NCI-H526 treated with DMSO at 0.1 percent for 48 hours (cell line): ENCODE measurements at regions not wholly inside any gene's neighbourhood (a gene's known extent, or its start where the extent isn't known, plus 50 kb on each side); places are given as distances from the start of the nearest gene placed in this dataset.

Source experiments
- DNase-seq: peaks from one replicate; lab custom pipeline; 2025; lab: John Stamatoyannopoulos, UW

DNA sequence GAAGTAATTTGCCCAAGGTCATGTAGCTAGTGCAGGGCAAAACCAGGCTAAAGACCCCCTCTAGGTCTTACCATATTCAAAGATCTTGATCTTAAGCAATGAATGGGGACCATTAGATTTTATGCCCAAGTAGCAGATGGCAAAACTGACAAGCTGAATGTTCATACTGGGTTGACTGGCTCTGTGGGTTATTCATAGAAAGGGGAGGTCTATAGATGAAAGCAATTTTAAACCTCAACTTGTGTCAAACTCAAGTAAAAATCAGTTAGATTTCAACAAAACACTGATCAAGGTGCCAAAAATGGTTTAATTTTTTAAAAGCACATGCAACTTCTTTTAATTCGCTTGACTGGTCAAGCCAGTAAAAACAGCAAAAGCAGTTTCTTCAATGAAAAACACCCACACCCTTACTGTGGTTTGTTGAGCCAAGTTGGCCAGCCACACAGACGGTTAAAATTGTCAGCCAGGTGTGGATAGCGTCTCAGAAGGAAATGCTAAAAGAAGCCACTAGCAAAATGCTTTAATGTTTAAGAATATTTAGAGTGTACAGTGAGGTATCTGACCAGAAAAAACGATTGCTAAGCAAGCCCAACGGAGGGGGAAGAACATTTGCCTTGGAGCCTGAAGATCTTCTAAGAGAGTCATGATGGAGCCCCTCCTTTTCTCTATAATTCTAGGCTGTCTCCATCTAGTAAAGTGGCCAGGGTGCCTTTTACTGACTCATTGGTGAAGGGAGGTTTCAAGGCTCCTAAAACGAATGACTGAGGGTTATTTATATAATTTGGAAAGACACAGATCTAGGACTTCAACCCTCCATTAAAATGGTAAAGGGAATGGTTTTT, 539.6 kb upstream of the CLINT1 start:
- no peak for DNase-seq

DNA sequence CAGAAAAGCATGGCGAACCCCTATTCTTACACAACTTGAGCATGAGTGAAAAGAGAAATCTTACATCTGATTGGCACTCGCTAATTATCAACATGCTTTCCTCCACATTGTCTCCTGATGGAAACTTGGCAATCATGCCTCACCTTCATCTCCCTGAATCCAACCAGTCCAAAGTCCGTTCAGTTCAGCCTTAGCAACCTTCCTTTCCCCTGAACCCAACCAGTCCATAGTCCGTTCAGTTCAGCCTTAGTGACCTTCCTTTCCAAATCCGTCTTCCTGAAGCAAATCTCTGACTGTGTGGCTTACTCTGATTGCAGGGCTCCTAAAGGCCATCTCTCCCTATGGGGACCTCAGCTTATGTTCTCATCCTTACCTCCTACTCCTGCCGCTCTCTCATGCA, 538.3 kb upstream of the CLINT1 start:
- no peak for DNase-seq

DNA sequence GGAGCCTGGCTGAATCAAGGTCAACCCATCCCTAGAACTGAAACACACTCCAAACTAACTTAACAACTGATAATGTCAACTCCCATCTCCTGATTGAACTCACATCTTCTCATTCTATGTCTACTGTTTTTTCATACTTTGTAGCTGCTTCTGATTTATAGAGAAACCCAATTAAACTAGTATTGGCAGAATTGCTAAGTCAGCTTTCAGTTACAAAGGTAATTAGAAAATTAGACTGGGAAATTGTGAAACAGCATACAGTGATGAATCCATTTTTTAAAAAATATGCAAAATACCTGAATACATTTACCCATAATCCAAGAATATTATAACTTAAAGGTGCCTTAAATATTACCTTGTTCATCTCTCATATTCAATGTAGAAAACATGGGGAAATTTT, 535.2 kb upstream of the CLINT1 start:
- no peak for DNase-seq

- no peak for DNase-seq
Observed at GRCh38 chr5:158393457-158393856, 534.5 kb upstream of the CLINT1 start.

- DNase-seq: peak; percentile 63
Observed at GRCh38 chr5:158392753-158393152, 533.8 kb upstream of the CLINT1 start.

DNA sequence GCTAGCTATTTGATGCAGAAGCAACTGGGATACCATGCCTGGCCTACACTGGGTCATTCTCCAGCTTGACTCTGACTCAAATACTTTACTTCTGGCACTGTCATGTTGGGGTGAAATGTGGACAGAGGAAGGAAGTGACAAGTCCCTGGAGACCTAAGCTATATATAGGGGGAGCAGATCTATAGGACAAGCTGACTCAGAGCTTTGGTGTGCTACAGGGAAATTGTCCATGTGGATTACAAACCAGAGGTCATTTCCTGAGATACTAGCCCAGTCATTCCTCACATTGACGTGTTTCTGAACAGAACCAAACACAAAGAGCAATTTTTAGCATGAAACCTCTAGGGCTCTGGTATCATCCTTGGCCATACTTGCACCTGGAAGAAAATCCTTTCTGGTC, 531.6 kb upstream of the CLINT1 start:
- no peak for DNase-seq

- DNase-seq: peak; percentile 41
Observed at GRCh38 chr5:158389786-158390185, 530.8 kb upstream of the CLINT1 start.

DNA sequence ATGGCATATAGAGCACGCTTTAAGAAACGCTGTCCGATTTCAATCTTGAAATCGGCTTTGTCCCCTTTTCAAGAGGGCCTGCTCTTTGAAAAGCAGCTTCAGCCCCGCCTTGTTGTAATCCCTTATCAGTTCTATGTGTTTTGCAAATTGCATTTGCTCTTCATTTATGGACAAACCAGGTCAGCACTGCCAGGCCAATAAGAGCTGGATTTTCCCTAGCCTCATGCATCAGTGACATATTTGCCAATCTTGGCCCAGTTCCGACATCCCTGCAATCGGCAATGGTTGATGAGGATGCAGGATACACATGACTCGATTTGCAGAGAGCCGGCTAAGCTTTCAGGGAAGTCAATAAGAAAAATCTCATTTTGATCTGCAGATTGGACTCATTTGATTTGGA, 529.1 kb upstream of the CLINT1 start:
- no peak for DNase-seq

DNA sequence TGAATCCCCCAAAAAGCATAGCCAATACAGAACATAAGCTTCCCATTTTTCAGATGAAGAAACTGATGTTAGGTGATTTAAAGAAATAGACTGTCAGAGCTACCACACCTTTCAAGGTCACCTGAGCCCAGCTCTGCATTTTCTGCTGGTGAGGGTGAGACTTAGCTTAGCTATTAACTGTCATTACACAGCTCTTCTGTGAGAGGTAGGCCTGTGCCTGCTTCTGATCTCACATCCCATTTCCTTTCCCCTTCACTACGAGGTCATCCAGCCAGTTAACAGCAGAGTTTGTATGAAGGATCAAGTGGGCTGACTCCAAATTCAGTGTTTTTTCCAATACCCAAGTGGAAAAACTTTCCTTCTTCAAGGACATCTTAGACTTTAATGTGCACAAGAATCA, 528.6 kb upstream of the CLINT1 start:
- DNase-seq: no peak

DNA sequence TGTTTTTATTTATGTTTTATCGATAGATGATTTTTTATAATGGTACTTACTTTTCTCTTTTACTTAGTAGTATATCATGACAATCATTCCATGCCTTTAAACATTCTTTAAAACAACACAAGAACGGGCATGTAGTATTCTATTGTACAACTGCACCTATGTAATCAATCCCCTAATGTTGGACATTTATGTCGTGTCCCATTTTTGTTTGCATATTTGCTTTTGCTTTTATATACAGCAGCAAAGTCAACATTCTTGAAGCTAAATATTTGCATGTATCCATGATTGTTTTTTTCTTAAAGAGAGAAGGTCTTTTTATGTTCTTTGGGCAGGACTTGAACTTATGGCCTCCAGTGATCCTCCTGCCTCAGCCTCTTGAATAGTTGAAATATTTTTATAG, 527.0 kb upstream of the CLINT1 start:
- DNase-seq: peak; percentile 64

DNA sequence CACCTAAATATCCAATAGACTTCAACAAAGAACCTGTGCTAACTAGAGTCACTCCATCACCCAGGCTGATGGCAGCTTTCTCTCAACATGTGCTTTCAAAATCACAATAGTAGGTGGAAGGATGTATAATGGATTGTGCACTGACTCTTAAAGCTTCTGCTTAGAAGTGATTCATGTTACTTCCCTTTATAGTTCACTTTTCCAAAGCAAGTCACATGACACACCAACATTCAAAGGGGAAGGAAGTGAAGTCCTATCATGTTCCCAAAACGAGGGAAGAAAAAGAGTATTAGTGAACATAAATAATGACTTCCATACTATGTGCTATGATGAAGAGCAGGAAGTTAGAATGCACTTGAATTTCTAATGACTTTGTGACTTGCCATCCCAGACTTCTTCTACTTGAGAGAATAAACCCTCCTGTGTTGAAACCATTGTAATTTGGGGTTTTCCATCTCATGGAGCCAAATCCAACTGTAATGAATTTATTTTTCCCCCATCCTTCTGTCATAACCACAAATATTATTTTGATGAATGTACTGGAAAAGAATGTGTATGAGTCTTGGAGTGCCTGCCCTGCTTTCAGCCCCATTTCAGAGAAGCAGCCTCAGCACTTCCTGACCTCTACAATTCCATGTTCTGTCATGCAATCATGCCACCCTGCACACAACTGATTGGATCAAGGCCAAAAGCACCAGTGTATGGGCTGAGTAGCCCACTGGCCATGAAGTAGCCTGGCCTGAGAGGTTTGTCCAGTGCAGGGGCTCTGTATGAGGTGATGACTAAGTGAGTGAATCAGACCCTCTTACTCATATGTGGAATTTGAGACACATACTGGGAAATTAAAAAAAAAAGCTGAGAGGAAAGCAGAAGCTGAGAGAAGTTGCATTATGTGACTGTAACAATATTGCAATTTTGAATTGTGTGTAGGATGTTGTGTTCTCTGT, 525.9 kb upstream of the CLINT1 start:
- no peak for DNase-seq

DNA sequence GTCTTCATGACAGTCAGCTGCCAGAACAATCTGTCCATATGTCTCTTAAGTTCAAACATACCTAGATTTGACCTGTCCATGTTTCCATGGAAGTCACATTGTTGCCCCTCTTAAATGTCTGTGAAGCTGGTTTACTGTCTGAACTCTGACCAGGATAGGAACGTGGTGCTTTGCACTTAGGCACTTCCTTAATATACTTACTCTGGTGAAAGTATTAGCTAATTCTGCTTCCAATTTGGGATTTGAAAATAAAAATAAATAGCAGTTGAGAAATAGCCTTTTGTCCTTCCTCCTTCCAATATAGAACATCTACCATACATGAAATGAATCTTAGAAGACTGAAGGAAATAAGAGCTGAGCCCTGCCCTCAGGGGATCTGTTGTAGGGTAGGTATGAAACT, 524.5 kb upstream of the CLINT1 start:
- DNase-seq: no peak

DNA sequence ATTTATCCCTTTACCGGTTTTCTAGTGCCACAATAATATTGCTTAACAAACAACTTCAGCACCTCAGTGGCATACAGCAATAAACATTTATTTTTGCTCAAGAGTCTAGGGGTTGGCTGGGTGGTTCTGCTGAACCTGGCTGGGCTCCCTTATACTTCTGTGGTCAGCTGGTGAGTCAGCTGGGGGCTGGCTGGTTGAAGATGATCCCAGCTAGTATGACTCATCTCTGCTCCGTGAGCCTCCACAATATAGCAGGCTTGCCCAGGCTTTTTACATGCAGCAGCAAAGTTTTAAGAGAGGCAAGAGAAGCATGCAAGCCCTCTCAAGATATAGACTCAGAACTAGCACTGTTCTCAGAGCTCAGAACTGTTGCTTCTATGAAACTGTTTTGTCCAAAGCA, 523.5 kb upstream of the CLINT1 start:
- no peak for DNase-seq

DNA sequence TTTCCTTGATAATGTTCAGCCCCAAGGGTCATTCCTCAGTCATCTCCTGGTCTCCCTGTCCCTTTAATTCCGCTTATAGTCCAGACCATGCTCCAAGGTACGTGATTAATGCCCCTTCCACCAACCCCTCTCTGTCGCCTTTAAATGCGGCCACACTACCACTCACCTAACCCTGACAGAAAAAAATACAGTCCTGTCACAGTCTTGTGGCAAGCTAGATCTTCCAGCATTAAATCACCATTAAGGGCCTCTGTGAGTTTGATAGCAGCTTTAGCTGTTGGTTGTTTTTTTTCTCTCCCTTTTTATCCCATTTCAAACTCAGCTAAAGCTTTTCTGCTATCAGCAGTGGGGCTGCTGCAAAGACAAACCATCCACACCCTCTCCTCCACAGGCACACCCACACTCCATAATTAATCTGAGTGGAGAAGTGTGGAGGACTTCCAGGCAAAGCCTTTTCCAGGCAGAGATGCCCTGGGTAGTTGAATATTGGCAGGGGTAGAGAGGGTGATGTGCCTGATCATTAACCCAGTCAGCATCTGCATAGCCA, 522.7 kb upstream of the CLINT1 start:
- no peak for DNase-seq

GRCh38 chr5:158380661-158381060, 521.7 kb upstream of the CLINT1 start:
- no peak for DNase-seq

GRCh38 chr5:158378931-158379330, 520.0 kb upstream of the CLINT1 start:
- DNase-seq: no peak

- DNase-seq: no peak
Observed at GRCh38 chr5:158376679-158377078, 517.7 kb upstream of the CLINT1 start.

- no peak for DNase-seq
Observed at GRCh38 chr5:158375531-158375930, 516.6 kb upstream of the CLINT1 start.

DNA sequence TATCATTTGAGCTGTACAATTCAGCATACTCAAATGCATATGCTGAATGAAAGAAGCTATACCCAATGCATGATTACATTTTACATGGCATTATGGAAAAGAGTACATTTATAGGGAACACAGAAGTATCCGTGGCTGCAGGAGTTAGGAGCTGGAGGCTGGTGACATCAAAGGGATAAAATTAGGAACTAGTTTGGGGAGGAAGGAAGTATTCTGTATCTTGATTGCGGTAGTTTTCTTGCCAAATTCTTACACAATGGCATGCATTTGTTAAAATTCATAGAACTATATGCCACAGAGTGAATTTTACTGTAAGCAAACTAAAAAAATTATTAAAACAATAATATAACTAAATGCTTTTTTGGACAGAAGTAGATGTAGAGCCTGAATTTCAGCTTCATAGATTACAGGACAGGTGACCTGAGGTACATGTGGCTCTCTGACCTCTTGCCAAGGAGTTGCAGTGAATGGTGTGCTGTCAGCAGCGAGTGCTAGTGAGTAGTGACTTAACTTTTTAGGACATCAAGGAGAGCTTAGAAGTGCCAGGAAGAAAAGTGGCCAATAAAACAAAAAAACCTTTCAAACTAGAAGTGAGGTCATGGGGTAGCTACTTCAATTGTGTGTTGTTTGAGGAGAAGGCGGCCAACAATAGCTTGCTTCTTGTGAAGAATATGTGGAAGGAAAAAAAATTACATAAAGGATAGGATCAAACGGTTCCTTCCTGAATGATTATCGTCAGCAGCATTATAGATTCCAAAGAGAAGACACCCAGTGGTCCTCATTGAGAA, 514.9 kb upstream of the CLINT1 start:
- DNase-seq: no peak

GRCh38 chr5:158369241-158369640, 510.3 kb upstream of the CLINT1 start:
- no peak for DNase-seq

DNA sequence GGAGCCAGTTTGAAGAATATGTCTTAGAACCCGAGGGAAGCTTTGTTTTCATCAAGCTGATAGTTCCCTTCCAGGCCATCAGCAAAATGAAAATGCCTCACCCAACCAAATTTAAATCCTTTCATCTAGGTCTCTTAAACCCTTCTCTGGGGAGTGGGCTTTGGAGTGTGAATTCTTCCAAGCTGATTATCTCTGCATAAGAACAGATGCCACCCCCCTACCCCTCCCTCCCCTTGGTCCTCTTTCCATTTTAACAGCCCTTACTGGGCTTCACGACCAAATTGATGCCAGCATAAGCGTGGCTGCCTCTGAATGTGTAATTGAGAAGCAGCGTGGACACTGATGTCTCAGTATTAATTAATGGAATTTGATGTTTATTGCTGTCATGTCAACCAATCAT, 509.7 kb upstream of the CLINT1 start:
- DNase-seq: no peak

DNA sequence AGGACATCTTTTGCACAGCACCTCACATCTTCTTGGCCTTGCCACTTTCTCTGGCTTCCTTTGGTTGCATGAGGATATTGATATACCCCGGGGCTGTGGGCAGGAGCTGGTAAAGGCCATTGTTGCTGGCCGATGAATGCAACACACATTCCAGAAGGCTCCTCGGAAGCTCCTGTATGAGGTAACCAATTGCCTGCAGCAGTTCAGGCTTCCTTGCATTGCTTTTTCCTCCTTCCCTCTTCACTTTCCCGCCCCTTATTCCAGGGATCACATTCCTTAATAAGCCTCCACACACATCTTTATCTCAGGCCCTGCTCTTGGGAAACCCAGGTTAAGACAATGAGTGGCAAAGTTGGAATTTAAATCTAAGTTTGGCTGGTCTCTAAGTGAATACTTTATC, 505.4 kb upstream of the CLINT1 start:
- no peak for DNase-seq
